Stimulated activated naive CD8-positive, alpha-beta T cell treated with anti-CD3 and anti-CD28 coated beads, Interleukin-15, Interleukin-2, amounts not matched to agents 100 ng/mL and 50 ng/mL, for 24 hours (primary cell): ENCODE measurements at regions not wholly inside any gene's neighbourhood (a gene's known extent, or its start where the extent isn't known, plus 50 kb on each side); places are given as distances from the start of the nearest gene placed in this dataset.
"Not testable (repeated sequence)": the region's sequence is repeated elsewhere in the genome, so short reads cannot be mapped to it uniquely, and the experiment has no call there.

Source experiments
- H3K27ac Mint-ChIP-seq: one replicate; pipeline ENCODE4 v1.8.0; 2021; ENCODE audit warnings: mild to moderate bottlenecking, mixed read lengths
- H3K27me3 Mint-ChIP-seq: one replicate; pipeline ENCODE4 v1.8.0; 2021; ENCODE audit warnings: mixed read lengths
- H3K36me3 Mint-ChIP-seq: one replicate; pipeline ENCODE4 v1.8.0; 2021; ENCODE audit warnings: low read depth, mixed read lengths
- H3K4me1 Mint-ChIP-seq: one replicate; pipeline ENCODE4 v1.8.0; 2021; ENCODE audit warnings: low read depth, mixed read lengths
- H3K4me3 Mint-ChIP-seq: one replicate; pipeline ENCODE4 v1.8.0; 2021; ENCODE audit warnings: mild to moderate bottlenecking, mixed read lengths
- H3K9me3 Mint-ChIP-seq: one replicate; pipeline ENCODE4 v1.8.0; 2021; ENCODE audit warnings: mixed read lengths

DNA sequence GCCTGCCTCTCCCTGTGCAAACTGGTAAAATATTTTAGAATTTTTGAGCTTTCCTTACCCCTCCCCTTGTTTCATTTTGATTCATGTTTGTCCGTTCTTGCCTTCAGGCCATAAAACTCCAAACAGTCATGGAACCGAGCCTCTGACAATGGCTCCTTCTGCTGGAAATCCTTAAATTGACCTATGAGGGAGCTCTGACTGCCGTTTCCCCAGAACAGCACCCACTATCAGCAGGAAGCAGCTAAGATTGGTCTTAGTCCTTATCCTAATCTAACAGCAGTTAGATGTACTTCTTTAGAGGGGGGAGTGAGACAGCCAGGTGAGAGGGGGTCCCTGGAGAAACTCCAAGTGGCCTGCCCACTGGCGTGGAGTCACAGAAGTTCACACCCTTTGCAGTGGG lies 106.7 kb downstream of the FAM174A start:
- Mint-ChIP-seq H3K9me3 (no peaks in the 10 kb centered on the region), H3K27me3 (no peaks in the 10 kb centered on the region), H3K4me3 (no peak overlapping the region), H3K27ac (no peak overlapping the region), H3K4me1 (no peaks in the 10 kb centered on the region), H3K36me3 (no peaks in the 10 kb centered on the region)

DNA sequence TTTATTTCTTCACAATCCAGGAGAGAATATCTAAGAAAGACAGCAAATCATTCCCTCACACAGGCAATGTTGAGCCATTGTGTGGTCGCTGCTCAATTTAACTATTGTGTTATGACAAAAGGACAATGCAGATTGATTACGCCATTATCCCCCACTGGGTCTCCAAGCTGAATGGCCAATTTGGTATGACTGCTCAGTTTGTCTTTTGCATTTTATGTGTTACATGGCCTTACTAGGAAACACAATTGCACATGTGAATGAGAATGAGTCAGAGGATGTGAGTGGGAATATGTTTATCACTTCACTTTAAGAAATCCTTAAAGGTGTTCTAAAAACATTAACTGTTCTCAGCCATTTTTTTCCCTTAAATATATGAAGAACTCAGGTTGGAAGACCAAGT lies 108.3 kb downstream of the FAM174A start:
- Mint-ChIP-seq H3K9me3 (no peaks in the 10 kb centered on the region), H3K27me3 (no peaks in the 10 kb centered on the region), H3K27ac (no peak overlapping the region), H3K4me1 (no peaks in the 10 kb centered on the region), H3K4me3 (no peak overlapping the region), H3K36me3 (no peaks in the 10 kb centered on the region)

- Mint-ChIP-seq H3K9me3 (no peaks in the 10 kb centered on the region), H3K27me3 (peaks cover 2% of the 10 kb centered on the region), H3K36me3 (no peaks in the 10 kb centered on the region), H3K4me3 (no peak overlapping the region), H3K4me1 (no peaks in the 10 kb centered on the region), H3K27ac (no peak overlapping the region)
Observed at GRCh38 chr5:100644185-100644584, 109.0 kb downstream of the FAM174A start.

GRCh38 chr5:100644776-100645175 lies 109.6 kb downstream of the FAM174A start:
- H3K4me3 Mint-ChIP-seq = no peak overlapping the region
- H3K9me3 Mint-ChIP-seq = no peaks in the 10 kb centered on the region
- peaks cover 7% of the 10 kb centered on the region for H3K27me3 Mint-ChIP-seq
- no peaks in the 10 kb centered on the region for H3K36me3 Mint-ChIP-seq
- H3K27ac Mint-ChIP-seq = no peak overlapping the region
- H3K4me1 Mint-ChIP-seq = no peaks in the 10 kb centered on the region

GRCh38 chr5:100646011-100646410 lies 110.8 kb downstream of the FAM174A start:
- Mint-ChIP-seq H3K36me3 (no peaks in the 10 kb centered on the region), H3K4me1 (no peaks in the 10 kb centered on the region), H3K9me3 (no peaks in the 10 kb centered on the region), H3K27me3 (peaks cover 7% of the 10 kb centered on the region), H3K4me3 (no peak overlapping the region), H3K27ac (no peak overlapping the region)

DNA sequence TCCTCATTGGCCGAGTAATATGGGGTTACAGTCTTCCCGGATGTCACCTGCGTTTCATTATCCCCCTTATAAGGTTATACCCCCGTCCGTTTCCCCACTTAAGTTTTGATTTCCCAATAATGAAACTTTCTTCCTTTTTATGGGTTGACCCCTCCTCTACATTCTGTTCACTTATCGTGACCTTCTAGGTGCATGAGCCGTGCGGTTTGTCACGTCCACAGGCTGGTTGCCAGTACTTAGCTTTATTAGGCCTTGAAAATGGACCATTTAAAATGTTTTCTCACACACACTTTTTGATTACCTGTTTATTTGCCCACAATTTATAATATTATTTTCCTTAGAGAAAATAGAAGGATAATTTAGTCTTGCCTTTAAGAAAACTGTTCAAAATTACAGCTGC lies 111.5 kb downstream of the FAM174A start:
- peaks cover 7% of the 10 kb centered on the region for H3K27me3 Mint-ChIP-seq
- no peaks in the 10 kb centered on the region for H3K9me3 Mint-ChIP-seq
- H3K27ac Mint-ChIP-seq = no peak overlapping the region
- no peaks in the 10 kb centered on the region for H3K4me1 Mint-ChIP-seq
- no peaks in the 10 kb centered on the region for H3K36me3 Mint-ChIP-seq
- H3K4me3 Mint-ChIP-seq = no peak overlapping the region

- Mint-ChIP-seq H3K27ac (no peak overlapping the region), H3K36me3 (no peaks in the 10 kb centered on the region), H3K9me3 (no peaks in the 10 kb centered on the region), H3K4me1 (no peaks in the 10 kb centered on the region), H3K27me3 (peaks cover 7% of the 10 kb centered on the region), H3K4me3 (no peak overlapping the region)
Observed at GRCh38 chr5:100647461-100648230, 112.5 kb downstream of the FAM174A start.

GRCh38 chr5:100654895-100655294 lies 119.7 kb downstream of the FAM174A start:
- Mint-ChIP-seq H3K27ac (no peak overlapping the region), H3K9me3 (no peaks in the 10 kb centered on the region), H3K36me3 (no peaks in the 10 kb centered on the region), H3K4me3 (no peak overlapping the region), H3K27me3 (peaks cover 4% of the 10 kb centered on the region), H3K4me1 (no peaks in the 10 kb centered on the region)

DNA sequence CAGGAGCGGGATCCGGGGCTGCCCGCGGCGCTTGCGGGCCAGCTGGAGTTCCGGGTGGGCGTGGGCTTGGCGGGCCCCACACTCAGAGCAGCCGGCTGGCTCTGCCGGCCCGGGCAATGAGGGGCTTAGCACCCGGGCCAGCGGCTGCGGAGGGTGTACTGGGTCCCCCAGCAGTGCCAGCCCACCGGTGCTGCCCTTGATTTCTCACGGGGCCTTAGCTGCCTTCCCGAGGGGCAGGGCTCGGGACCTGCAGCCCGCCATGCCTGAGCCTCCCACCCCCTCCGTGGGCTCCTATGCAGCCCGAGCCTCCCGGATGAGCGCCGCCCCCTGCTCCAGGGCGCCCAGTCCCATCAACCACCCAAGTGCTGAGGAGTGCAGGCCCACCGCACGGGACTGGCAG lies 121.6 kb downstream of the FAM174A start:
- not testable (repeated sequence) for H3K9me3 Mint-ChIP-seq, H3K27me3 Mint-ChIP-seq, H3K36me3 Mint-ChIP-seq, H3K4me3 Mint-ChIP-seq, H3K27ac Mint-ChIP-seq, H3K4me1 Mint-ChIP-seq

DNA sequence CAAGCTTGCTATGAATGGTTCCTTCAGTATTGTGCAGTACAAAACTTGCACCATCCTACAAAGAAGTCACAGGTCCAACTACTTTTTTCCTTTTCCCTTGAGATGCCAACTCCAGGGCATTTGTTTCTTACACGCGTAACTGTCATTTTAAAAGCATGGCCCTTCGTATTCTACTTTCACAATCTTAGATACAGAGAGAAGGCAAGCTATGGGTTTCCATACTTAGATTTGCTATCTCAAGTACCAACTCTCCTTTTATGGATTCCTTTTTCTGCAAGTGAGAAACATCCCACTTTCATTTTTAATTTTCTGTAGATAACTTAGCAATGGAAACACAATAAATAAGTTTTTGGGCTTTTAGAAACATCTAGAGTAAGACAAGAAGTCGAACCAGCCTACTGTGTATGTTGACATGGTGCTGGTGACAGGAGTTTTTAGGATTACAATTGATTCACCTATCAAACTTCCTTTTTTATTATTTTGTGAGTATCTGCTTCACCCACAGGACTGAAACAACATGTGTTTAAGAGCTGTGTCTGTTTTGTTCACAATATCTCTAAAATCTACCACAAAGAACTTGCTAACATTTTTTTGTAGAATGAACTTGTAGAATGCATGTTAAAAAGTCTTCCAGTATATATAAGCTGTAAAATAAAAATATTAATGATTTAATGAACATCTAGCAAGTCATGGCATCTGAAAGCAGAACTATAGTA lies 124.1 kb downstream of the FAM174A start:
- no peaks in the 10 kb centered on the region for H3K36me3 Mint-ChIP-seq
- no peaks in the 10 kb centered on the region for H3K9me3 Mint-ChIP-seq
- H3K4me1 Mint-ChIP-seq = no peaks in the 10 kb centered on the region
- no peak overlapping the region for H3K27ac Mint-ChIP-seq
- peaks cover 9% of the 10 kb centered on the region for H3K27me3 Mint-ChIP-seq
- H3K4me3 Mint-ChIP-seq = no peak overlapping the region

DNA sequence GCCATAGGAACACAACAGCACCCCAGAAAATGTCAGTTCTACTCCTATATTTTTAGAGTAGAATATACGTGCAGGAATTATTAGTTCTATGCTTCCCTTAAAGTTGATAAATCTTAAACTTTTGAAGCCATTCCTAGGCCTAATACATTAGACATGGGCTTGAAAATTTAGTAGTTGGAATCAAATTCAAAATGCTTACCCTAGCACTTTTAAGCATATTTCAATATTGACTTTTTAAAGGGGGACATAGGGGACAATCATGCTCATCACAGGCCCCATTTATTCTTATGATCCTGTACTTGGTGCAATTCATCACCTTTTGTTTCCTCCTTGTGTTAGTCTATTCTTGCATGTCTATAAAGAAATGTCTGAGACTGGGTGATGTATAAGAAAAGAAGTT lies 129.0 kb downstream of the FAM174A start:
- H3K36me3 Mint-ChIP-seq = no peaks in the 10 kb centered on the region
- peaks cover 9% of the 10 kb centered on the region for H3K4me1 Mint-ChIP-seq
- H3K9me3 Mint-ChIP-seq = no peaks in the 10 kb centered on the region
- no peak overlapping the region for H3K27ac Mint-ChIP-seq
- H3K27me3 Mint-ChIP-seq = peaks cover 5% of the 10 kb centered on the region
- no peak overlapping the region for H3K4me3 Mint-ChIP-seq

GRCh38 chr5:100667161-100667630 lies 132.0 kb downstream of the FAM174A start:
- no peaks in the 10 kb centered on the region for H3K36me3 Mint-ChIP-seq
- peak overlapping the region; percentile 28 for H3K27ac Mint-ChIP-seq
- no peaks in the 10 kb centered on the region for H3K9me3 Mint-ChIP-seq
- H3K4me1 Mint-ChIP-seq = peaks cover 9% of the 10 kb centered on the region
- H3K27me3 Mint-ChIP-seq = no peaks in the 10 kb centered on the region
- no peak overlapping the region for H3K4me3 Mint-ChIP-seq

DNA sequence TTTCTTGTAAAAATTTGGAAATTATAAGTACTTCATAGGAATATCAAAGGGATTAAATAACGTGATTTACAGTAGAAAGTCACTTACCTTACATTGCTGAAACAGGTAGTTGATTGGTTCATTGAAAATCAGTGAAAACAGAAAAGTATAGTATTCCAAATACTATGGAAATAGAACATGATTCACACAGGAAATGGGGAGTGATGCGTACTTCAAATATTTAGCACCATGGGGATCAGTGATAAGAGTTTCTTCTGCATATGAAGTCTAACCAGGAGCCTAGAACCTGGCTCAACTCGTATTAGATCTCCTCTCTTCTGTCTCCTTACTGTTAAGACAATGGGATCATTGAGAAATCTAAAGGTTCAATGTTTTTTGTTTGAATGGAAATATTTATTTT lies 133.3 kb downstream of the FAM174A start:
- H3K27me3 Mint-ChIP-seq = peaks cover 2% of the 10 kb centered on the region
- peaks cover 9% of the 10 kb centered on the region for H3K4me1 Mint-ChIP-seq
- no peak overlapping the region for H3K27ac Mint-ChIP-seq
- no peaks in the 10 kb centered on the region for H3K36me3 Mint-ChIP-seq
- no peak overlapping the region for H3K4me3 Mint-ChIP-seq
- no peaks in the 10 kb centered on the region for H3K9me3 Mint-ChIP-seq

DNA sequence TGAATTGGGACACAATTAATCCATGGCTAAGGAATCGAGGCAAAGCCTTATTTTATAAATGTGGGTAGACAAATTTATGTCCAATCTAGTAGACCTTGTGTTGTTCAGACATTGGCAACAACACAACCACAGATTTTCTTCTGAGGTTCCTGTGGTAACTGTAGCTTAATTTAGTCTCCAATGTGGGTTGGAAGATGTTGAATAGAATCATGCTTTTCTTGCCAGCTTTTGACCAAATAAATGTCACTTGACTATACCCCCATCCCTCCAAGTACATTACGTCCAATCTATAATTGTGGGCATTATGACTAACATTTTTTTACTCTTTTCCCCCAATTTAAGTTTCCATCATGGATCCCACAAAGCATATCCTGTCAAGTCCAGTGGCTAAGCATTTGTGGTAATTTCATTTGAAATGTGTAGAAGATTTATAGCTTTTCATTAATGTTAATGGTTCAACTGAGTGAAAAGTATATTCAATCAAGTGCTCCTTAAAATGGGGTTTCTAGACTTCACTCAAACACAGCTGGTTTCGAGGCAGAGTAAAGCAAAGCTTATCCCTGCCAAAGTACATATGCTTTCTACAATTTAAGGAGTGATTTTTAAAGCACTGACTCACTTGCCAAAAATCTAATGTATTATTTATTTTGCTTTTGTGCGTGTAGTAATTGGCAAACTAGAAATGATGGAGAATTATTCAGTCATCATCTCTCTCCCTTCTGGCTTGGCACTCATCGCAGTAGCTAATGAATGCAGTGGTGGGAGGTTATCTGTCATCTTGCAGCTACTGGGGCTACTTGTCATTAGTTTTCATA lies 141.8 kb downstream of the FAM174A start:
- Mint-ChIP-seq H3K4me1 (no peaks in the 10 kb centered on the region), H3K27me3 (peaks cover 4% of the 10 kb centered on the region), H3K4me3 (no peak overlapping the region), H3K9me3 (peaks cover 11% of the 10 kb centered on the region), H3K27ac (no peak overlapping the region), H3K36me3 (peaks cover under 1% of the 10 kb centered on the region)

- peaks cover 13% of the 10 kb centered on the region for H3K36me3 Mint-ChIP-seq
- H3K27ac Mint-ChIP-seq = no peak overlapping the region
- H3K27me3 Mint-ChIP-seq = no peaks in the 10 kb centered on the region
- no peaks in the 10 kb centered on the region for H3K4me1 Mint-ChIP-seq
- H3K4me3 Mint-ChIP-seq = no peak overlapping the region
- H3K9me3 Mint-ChIP-seq = peaks cover 30% of the 10 kb centered on the region
Observed at GRCh38 chr5:100682625-100683024, 147.5 kb downstream of the FAM174A start.
